G401 (cell line): ENCODE measurements at regions not wholly inside any gene's neighbourhood (a gene's known extent, or its start where the extent isn't known, plus 50 kb on each side); places are given as distances from the start of the nearest gene placed in this dataset.

Experiments used
- DNase-seq: peaks from one replicate; pipeline ENCODE4 v3.0.0-alpha.2; 2015; ENCODE audit warnings: low spot score
- in situ Hi-C: cut with HindIII; loops from 2 replicates; pipeline ENCODE4 v1.10.0; 2016; ENCODE audit warnings: low sequenced_read_pairs, mixed read lengths

DNA sequence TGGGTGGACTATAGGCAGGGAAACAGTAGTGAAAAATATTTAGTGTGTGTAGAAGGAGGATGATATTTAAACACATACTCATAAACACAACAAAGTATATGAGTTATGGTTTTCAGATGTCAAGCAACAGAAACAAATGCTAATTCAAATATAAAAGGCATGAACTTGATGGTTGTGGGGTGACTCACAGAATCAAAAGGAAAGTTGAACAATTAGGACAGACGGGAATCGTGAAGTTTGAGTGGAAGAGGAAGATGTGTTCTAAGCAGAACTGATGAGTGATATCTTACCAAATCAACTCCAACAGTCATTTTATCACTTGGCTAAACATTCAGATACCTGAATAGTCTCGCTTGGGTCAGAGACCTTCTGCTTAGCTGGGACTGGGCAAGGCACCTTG, 53.6 kb upstream of the ITGA6 start:
- in situ Hi-C loops, result no loop called here
- DNase-seq, result no peak

DNA sequence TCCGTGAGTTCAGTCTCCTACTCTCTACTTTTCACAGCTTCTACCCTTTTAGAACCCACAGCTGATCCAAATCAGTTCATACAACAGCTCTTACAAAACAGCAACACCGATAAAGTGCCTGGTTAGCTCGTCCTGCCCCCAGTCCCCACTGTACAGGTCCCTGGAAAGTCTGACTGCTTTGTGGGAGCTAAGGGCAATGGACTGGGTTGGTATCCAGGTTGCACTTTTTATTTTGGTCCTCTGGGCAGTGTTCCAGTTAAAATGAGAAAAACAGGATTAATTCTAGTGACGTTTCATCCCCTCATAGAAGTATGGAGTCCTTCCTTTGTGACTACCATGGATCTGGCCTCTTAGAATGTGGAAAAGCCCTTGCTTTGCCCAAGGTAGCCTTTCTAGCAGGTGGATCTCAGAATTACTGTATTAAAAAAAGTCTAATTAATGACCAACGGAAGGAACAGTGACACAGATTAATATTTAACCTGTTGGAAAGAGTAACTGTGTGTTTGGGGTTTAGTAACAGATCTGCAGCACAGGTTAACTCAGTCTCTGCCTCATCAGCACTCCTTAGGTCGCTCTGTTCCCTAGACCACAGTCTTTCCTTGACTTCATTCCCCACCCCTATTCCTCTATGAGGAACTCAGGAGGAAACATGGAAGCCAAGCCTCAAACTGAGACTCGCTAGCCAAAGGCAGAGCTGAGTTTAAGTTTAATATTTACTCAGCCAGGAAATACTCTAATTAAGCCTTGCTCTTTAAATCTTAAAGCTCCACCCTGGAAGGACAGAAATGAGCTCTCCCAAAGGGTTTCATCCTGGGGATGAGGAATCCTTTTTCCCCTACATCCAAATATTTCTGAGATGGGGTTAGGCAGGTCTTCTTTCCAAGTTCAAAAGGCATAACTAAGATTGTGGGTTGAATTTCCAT, 52.8 kb upstream of the ITGA6 start:
- in situ Hi-C loops, result no loop called here

GRCh38 chr2:172375251-172375650, 52.1 kb upstream of the ITGA6 start:
- no peak for DNase-seq
- in situ Hi-C loops, result no loop called here

More for the DNA sequence above, 52.8 kb upstream of the ITGA6 start:
- no peak for DNase-seq

GRCh38 chr2:172376016-172376415, 51.4 kb upstream of the ITGA6 start:
- no peak for DNase-seq
- in situ Hi-C loops, result no loop called here

DNA sequence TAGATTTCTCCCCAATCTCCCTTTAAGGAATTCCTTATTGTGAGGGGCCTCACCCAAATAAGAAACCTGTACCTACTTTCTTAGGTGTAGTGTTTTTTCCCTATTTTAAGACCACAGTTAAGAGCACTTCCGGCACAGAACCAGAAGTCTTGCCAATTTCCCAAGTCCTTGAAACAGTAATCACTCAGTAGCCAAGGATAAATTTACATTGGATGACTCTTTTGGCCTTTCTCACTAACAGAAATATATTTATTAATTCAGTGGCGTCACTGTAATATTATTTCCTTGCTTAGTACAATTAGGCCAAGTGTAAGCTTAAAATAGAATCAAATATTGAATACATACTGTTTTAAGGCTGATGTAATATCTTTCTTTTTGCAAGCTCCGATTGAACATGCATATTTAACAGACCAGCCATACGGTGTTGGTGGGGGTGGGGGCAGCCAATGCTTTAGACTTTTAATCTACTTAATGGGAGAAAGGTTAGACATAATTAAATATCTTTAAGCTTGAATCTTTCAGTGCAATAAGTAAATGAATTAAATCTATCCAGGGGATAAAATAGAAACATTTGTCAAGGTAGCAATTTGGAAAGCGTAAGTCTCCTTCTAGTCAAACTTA, 50.8 kb upstream of the ITGA6 start:
- no peak for DNase-seq
- in situ Hi-C loops, result no loop called here

- in situ Hi-C loops, result no loop called here
- no peak for DNase-seq
Observed at GRCh38 chr2:172377408-172377807, 50.0 kb upstream of the ITGA6 start.
